Subcutaneous abdominal adipose tissue (tissue), 5 donors: ENCODE measurements at regions not wholly inside any gene's neighbourhood (a gene's known extent, or its start where the extent isn't known, plus 50 kb on each side); places are given as distances from the start of the nearest gene placed in this dataset.

ENCODE experiments used
- H3K27ac ChIP-seq: one replicate; pipeline ENCODE4 v1.7.0; 2013; ENCODE audit warnings: low read depth, mild to moderate bottlenecking, inconsistent platforms, low read length, moderate library complexity
- H3K27me3 ChIP-seq, 5 donors: one replicate each; pipeline ENCODE4 v1.7.0; 2013; ENCODE audit warnings: low read length in 5 of 5, inconsistent platforms in 1 of 5; ENCODE audit not compliant: control insufficient read depth in 5 of 5, insufficient read depth in 4 of 5
- H3K36me3 ChIP-seq, 5 donors: one replicate each; pipeline ENCODE4 v1.7.0; 2013; ENCODE audit warnings: low read length in 5 of 5; ENCODE audit not compliant: control insufficient read depth in 5 of 5, insufficient read depth in 5 of 5
- H3K4me1 ChIP-seq, 5 donors: one replicate each; pipeline ENCODE4 v1.7.0; 2013; ENCODE audit warnings: low read length in 5 of 5, mild to moderate bottlenecking in 3 of 5, moderate library complexity in 1 of 5; ENCODE audit not compliant: control insufficient read depth in 5 of 5, insufficient read depth in 5 of 5
- H3K4me3 ChIP-seq, 5 donors: one replicate each; pipeline ENCODE4 v1.7.0; 2013; ENCODE audit warnings: low read length in 5 of 5, low read depth in 1 of 5
- H3K9ac ChIP-seq, 5 donors: one replicate each; pipeline ENCODE4 v1.7.0; 2013; ENCODE audit warnings: low read length in 5 of 5, mild to moderate bottlenecking in 4 of 5, moderate library complexity in 3 of 5
- H3K9me3 ChIP-seq, 5 donors: one replicate each; pipeline ENCODE4 v1.7.0; 2013; ENCODE audit warnings: low read length in 5 of 5; ENCODE audit not compliant: control insufficient read depth in 5 of 5
- donor health status: healthy.
- donor health status: healthy.
- donor health status: healthy.
- donor health status: healthy.
- donor health status: healthy.

GRCh38 chr9:84590706-84591105 lies 78.8 kb upstream of the NTRK2 start:
- Histone ChIP-seq H3K27me3 (no peaks in the 10 kb centered on the region), H3K36me3 (no peaks in the 10 kb centered on the region), H3K9me3 (no peaks in the 10 kb centered on the region), H3K27ac (no peak overlapping the region), H3K4me3 (no peak overlapping the region), H3K4me1 (no peaks in the 10 kb centered on the region), H3K9ac (no peak overlapping the region)

- H3K4me1 ChIP-seq, result no peaks in the 10 kb centered on the region
These were observed 76.6 kb upstream of the NTRK2 start for GRCh38 chr9:84592918-84593317.

DNA sequence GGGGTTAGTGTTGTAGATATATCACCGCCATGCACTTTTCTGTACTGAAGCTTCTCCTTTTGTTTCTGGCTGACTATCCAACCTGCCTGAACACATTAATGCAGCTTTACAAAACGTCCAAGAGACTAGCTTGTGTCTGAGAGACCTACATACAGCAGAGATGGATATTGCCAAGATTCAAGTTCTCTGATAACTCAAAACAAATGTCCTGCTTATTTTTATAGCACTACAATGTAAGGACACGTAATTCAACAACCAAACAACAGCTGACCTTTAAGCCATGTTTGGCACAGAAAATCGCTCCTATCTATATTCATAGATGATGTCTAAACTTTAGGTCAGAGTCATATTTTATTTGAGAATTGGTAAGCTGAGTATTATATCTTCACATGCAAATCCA lies 76.2 kb upstream of the NTRK2 start:
- no peaks in the 10 kb centered on the region for H3K9me3 ChIP-seq
- no peak overlapping the region for H3K27ac ChIP-seq
- no peaks in the 10 kb centered on the region for H3K36me3 ChIP-seq
- H3K9ac ChIP-seq, result no peak overlapping the region
- H3K4me1 ChIP-seq, result no peaks in the 10 kb centered on the region
- H3K27me3 ChIP-seq, result no peaks in the 10 kb centered on the region
- no peak overlapping the region for H3K4me3 ChIP-seq

More at GRCh38 chr9:84592918-84593317, 76.6 kb upstream of the NTRK2 start:
- Histone ChIP-seq H3K27me3 (no peaks in the 10 kb centered on the region), H3K27ac (no peak overlapping the region), H3K4me3 (no peak overlapping the region), H3K9me3 (no peaks in the 10 kb centered on the region), H3K9ac (no peak overlapping the region), H3K36me3 (no peaks in the 10 kb centered on the region)

- H3K27ac ChIP-seq, result no peak overlapping the region
- peak overlapping the region in 1 of 5 donors; percentile 19 for H3K4me3 ChIP-seq
- H3K9ac ChIP-seq, result no peak overlapping the region
- H3K9me3 ChIP-seq, result no peaks in the 10 kb centered on the region
- H3K27me3 ChIP-seq, result no peaks in the 10 kb centered on the region
- H3K4me1 ChIP-seq, result peaks cover 0 to 2% (median 0%) of the 10 kb centered on the region in 5 donors
- no peaks in the 10 kb centered on the region for H3K36me3 ChIP-seq
These were observed 72.4 kb upstream of the NTRK2 start for GRCh38 chr9:84597131-84597530.

DNA sequence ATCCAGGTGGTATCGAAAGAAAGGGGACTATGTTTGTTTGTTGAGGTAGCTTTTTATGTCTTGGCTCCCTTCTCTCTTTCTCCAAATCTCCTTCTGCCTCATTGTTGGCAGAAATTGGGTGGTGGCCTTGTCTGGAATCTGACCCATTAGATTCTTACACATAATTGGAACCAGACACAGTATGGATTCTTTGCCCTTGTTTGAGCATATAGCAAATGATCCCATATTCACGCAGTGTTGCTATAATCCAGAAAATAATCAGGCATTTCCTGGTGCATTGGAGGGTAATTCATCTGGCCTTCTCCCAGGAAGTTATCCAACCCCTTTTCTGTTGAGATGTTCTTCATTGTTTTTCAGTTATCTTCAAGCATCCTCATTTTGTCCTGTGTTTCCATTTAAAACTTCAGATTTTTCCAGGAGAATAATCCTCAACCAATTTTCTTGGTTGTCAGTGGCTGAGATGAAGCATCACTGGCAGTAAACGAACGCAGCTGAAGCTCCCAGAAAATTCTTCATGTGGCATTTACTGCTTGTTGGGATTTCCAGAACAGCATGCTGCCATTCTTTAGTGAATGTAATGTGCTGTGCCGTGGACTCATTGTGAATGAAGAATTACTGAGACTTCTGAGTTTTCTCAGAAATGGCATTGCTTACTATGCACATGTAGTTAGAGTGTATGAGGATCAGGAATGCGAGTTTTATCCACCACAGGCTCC lies 70.5 kb upstream of the NTRK2 start:
- Histone ChIP-seq H3K27ac (no peak overlapping the region), H3K36me3 (no peaks in the 10 kb centered on the region), H3K9me3 (no peaks in the 10 kb centered on the region), H3K4me3 (no peak overlapping the region), H3K9ac (no peak overlapping the region), H3K4me1 (peaks cover 0 to 2% (median 0%) of the 10 kb centered on the region in 5 donors), H3K27me3 (peaks cover 0 to 2% (median 0%) of the 10 kb centered on the region in 5 donors)

- Histone ChIP-seq H3K9me3 (no peaks in the 10 kb centered on the region), H3K4me1 (peaks cover 0 to 2% (median 0%) of the 10 kb centered on the region in 5 donors), H3K36me3 (no peaks in the 10 kb centered on the region), H3K27me3 (peaks cover 0 to 2% (median 0%) of the 10 kb centered on the region in 5 donors), H3K4me3 (no peak overlapping the region), H3K9ac (no peak overlapping the region), H3K27ac (no peak overlapping the region)
These were observed 68.8 kb upstream of the NTRK2 start for GRCh38 chr9:84600739-84601138.

DNA sequence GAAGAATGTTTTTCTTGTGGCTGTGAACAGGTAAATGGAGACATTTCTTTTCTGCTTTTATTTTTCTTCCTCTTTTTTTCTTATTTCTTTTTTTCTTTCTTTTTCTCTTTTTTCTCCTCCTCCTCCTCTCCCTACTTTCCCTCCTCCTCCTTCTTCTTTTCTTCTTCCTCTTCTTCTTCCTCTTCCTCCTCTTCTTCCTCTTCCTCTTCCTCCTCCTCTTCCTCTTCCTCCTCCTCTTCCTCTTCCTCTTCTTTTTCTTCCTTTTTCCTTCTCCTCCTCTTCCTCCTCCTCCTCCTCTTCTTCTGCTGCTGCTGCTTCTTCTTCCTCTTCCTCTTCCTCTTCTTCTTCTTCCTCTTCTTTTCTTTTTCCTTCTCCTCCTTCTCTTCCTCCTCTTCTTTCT lies 65.3 kb upstream of the NTRK2 start:
- peaks cover 0 to 2% (median 0%) of the 10 kb centered on the region in 5 donors for H3K27me3 ChIP-seq
- no peak overlapping the region for H3K9ac ChIP-seq
- H3K4me1 ChIP-seq, result peaks cover 0 to 2% (median 0%) of the 10 kb centered on the region in 5 donors

DNA sequence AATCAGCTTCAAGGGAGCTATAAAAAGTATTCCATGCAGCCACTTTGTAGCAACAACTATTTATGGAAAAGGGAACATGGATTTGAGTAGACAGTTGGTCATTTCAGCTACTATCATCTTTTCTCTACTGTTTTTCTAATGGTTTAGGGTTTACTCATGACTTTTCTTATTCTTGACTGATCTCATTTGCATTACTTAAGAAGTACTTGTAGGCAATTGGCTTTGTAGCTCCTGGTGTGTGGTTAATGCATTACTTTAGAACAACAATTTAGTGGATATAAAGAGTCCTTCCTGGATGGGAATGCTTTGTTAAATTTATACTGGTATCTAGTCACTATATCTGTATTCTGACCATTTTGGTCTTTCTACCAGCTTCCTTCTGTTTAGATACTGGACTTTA lies 59.8 kb upstream of the NTRK2 start:
- H3K27me3 ChIP-seq, result no peaks in the 10 kb centered on the region
- H3K4me3 ChIP-seq, result no peak overlapping the region
- H3K9ac ChIP-seq, result no peak overlapping the region
- no peaks in the 10 kb centered on the region for H3K4me1 ChIP-seq
- peaks cover 4 to 7% (median 5%) of the 10 kb centered on the region in 5 donors for H3K9me3 ChIP-seq
- H3K27ac ChIP-seq, result no peak overlapping the region
- H3K36me3 ChIP-seq, result no peaks in the 10 kb centered on the region

More for the DNA sequence above, 65.3 kb upstream of the NTRK2 start:
- H3K36me3 ChIP-seq, result no peaks in the 10 kb centered on the region
- H3K4me3 ChIP-seq, result no peak overlapping the region
- peaks cover 0 to 1% (median 0%) of the 10 kb centered on the region in 5 donors for H3K9me3 ChIP-seq
- no peak overlapping the region for H3K27ac ChIP-seq

DNA sequence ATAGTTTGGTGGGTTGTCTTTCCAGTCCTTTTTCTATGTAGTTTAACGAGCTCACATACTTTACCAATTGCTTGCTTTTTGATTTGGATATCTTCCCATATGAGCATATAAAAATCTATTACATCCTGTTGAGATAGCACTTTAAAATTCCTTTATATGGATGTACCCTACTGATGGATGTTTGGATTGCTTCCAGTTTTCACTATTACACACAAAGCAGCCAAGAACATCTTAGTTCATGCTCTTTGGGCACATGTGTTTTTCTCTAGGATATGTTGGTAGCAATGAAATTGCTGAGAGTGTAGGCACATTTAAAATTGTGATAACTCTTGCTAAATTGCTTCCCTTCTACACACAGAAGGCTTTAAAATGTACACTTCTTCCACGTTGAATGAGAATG lies 56.1 kb upstream of the NTRK2 start:
- H3K27me3 ChIP-seq, result peaks cover 0 to 3% (median 0%) of the 10 kb centered on the region in 5 donors

GRCh38 chr9:84615544-84615943 lies 54.0 kb upstream of the NTRK2 start:
- Histone ChIP-seq H3K4me1 (no peaks in the 10 kb centered on the region), H3K4me3 (no peak overlapping the region), H3K36me3 (no peaks in the 10 kb centered on the region), H3K9ac (no peak overlapping the region), H3K27me3 (peaks cover 0 to 4% (median 0%) of the 10 kb centered on the region in 5 donors), H3K9me3 (peaks cover 2 to 4% (median 4%) of the 10 kb centered on the region in 5 donors), H3K27ac (no peak overlapping the region)

More for the DNA sequence above, 56.1 kb upstream of the NTRK2 start:
- Histone ChIP-seq H3K36me3 (no peaks in the 10 kb centered on the region), H3K27ac (no peak overlapping the region), H3K4me1 (no peaks in the 10 kb centered on the region), H3K4me3 (no peak overlapping the region), H3K9me3 (peaks cover 4 to 7% (median 5%) of the 10 kb centered on the region in 5 donors), H3K9ac (no peak overlapping the region)
